Mesothelial cell of epicardium (in vitro differentiated cells): ENCODE measurements at regions not wholly inside any gene's neighbourhood (a gene's known extent, or its start where the extent isn't known, plus 50 kb on each side); places are given as distances from the start of the nearest gene placed in this dataset.

Experiments
- DNase-seq, 2 experiments: peaks; one replicate each; pipeline ENCODE4 v3.0.0; 2021; ENCODE audit warnings: low spot score in 2 of 2; ENCODE audit not compliant: unreplicated experiment in 2 of 2
- H3K27ac Mint-ChIP-seq: 2 replicates; pipeline ENCODE4 v1.8.0; 2021; ENCODE audit warnings: mixed read lengths
- H3K27me3 Mint-ChIP-seq: 2 replicates; pipeline ENCODE4 v1.8.0; 2021; ENCODE audit warnings: low read depth, mixed read lengths
- H3K36me3 Mint-ChIP-seq: 2 replicates; pipeline ENCODE4 v1.8.0; 2021; ENCODE audit warnings: mixed read lengths
- H3K4me1 Mint-ChIP-seq: 2 replicates; pipeline ENCODE4 v1.8.0; 2021; ENCODE audit warnings: mixed read lengths
- H3K4me3 Mint-ChIP-seq: 2 replicates; pipeline ENCODE4 v1.8.0; 2021; ENCODE audit warnings: mild to moderate bottlenecking, moderate library complexity, mixed read lengths
- H3K9me3 Mint-ChIP-seq: 2 replicates; pipeline ENCODE4 v1.8.0; 2021; ENCODE audit warnings: mixed read lengths
- TF ChIP-seq, protein P1 (sequence below): fragments of 200-600 bp; sonication (generic); IDR thresholded peaks from one replicate; pipeline ENCODE4 v1.5.0; 2021; ENCODE audit warnings: antibody characterized with exemption; ENCODE audit not compliant: unreplicated experiment

DNA sequence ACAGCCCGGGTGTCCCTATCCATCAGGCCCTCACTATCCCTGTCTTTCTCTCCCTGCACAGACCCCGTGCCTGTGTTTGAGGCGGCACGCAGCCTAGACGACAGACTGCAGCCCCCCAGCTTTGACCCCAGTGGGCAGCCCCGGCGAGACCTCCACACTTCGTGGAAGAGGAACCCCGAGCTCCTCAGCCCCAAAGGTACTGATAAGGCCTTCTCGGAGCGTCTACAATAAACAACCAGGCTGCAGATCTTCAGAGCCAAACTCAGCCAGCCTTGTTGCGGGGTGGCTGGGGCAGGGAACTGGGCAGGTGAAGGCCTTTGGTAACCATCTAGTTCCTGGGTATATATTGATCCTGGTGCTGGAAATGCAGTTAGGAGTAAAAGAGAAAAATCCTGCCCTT, 77.5 kb downstream of the PHETA1 start:
- Mint-ChIP-seq H3K9me3 (no peaks in the 10 kb centered on the region), H3K4me3 (no peak overlapping the region), H3K4me1 (no peaks in the 10 kb centered on the region), H3K36me3 (peaks cover 10% of the 10 kb centered on the region), H3K27ac (no peak overlapping the region), H3K27me3 (no peaks in the 10 kb centered on the region)
- TF ChIP-seq, protein P1, sequence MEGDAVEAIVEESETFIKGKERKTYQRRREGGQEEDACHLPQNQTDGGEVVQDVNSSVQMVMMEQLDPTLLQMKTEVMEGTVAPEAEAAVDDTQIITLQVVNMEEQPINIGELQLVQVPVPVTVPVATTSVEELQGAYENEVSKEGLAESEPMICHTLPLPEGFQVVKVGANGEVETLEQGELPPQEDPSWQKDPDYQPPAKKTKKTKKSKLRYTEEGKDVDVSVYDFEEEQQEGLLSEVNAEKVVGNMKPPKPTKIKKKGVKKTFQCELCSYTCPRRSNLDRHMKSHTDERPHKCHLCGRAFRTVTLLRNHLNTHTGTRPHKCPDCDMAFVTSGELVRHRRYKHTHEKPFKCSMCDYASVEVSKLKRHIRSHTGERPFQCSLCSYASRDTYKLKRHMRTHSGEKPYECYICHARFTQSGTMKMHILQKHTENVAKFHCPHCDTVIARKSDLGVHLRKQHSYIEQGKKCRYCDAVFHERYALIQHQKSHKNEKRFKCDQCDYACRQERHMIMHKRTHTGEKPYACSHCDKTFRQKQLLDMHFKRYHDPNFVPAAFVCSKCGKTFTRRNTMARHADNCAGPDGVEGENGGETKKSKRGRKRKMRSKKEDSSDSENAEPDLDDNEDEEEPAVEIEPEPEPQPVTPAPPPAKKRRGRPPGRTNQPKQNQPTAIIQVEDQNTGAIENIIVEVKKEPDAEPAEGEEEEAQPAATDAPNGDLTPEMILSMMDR: no peak
- DNase-seq: no peak

DNA sequence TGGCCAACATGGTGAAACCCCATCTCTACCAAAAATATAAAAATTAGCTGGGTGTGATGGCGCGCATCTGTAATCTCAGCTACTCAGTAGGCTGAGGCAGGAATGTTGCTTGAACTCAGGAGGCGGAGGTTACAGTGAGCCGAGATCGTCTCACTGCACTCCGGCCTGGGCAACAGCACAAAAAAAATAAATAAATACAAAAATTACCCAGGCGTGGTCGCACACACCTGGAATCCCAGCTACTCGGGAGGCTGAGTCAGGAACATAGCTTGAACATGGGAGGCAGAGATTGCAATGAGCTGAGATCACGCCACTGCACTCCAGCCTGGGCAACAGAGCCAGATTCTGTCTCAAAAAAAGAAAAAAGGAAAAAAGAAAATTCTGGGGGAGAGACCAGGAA, 80.1 kb downstream of the PHETA1 start:
- TF ChIP-seq, protein P1: no peak
- DNase-seq: no peak
- H3K27me3 Mint-ChIP-seq: peaks cover 4% of the 10 kb centered on the region
- no peaks in the 10 kb centered on the region for H3K9me3 Mint-ChIP-seq
- H3K36me3 Mint-ChIP-seq: peaks cover 8% of the 10 kb centered on the region
- no peak overlapping the region for H3K27ac Mint-ChIP-seq
- no peaks in the 10 kb centered on the region for H3K4me1 Mint-ChIP-seq
- H3K4me3 Mint-ChIP-seq: no peak overlapping the region

DNA sequence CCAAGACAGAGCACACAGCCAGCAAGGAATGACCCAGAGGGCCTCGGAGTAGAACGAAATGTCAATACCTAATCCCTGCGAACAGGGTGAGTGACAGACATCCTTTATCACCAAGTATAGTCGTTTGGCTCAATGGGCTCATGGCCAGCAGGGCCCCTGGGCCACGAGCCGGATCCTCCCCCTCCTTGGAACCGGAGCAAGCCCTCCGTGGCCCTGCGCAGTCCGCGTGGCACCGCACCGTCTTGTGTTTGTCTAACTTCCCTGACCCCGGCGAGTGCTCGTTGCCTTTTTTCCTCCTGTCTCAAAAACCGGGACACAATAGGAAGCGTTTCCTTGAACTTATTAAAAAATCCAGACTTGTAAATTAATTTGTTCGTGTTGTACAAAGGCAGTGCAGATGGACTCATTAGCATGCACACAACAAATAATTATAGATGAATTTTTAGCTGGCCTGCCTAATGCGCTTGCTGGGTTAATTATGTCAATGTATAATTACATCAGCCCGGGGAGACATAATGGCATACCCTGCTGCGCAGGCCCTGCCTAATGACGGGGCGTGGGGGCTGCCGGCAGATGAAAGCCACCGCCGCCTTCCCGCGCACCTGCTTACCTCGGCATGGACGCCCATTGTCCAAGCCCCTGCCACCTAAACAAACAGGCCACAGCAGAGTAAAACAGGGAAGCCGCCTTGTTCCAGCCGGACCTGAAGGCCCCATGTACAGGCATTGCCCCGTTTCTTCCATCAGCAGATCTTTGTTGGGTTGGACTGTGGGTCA, 81.6 kb downstream of the PHETA1 start:
- no peak for DNase-seq
- TF ChIP-seq, protein P1: no peak
- Mint-ChIP-seq H3K4me3 (no peak overlapping the region), H3K36me3 (peaks cover 8% of the 10 kb centered on the region), H3K9me3 (no peaks in the 10 kb centered on the region), H3K27me3 (peaks cover 4% of the 10 kb centered on the region), H3K4me1 (no peaks in the 10 kb centered on the region), H3K27ac (no peak overlapping the region)

DNA sequence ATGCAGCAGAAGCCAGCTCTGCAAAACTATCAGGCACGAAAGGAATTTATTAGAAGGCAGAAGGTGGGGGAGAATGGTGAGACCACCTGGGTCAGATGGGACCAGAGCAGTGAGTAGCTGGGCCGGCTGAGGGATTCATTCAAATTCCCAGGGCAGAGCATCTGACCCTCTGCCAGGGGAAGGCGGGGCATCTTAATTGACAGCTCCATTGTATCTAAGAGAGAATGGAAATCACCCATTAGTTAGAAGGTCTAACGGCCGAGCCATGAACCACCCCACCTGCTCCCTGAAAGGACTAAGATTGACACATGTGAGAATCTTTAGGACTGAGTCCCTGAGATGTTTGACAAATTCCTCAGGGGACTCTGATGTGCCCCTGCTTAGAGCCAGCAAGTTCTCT, 83.7 kb downstream of the PHETA1 start:
- TF ChIP-seq, protein P1: no peak
- Mint-ChIP-seq H3K27me3 (peaks cover 7% of the 10 kb centered on the region), H3K36me3 (peaks cover 10% of the 10 kb centered on the region), H3K9me3 (peaks cover 13% of the 10 kb centered on the region), H3K4me3 (no peak overlapping the region), H3K4me1 (no peaks in the 10 kb centered on the region), H3K27ac (no peak overlapping the region)
- DNase-seq: no peak

DNA sequence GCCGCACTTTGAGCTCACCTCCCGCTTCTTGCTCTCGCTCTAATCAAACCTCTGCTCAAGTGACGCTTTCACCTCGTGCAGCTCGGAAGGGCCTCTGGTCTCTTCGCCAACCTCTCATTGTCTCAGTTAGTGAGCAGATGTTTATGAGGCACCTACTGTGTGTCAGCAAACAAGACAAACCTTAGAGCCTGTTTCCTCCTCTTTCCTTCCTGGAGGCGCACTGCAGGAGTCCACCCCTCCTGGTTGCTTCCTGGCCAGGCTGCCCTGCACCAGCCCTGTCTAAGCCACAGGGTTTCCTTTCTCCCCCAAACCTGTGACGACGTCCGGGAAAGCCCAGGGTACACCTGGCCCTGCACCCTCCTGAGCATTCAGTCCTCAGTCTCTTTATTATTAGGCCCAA, 84.2 kb downstream of the PHETA1 start:
- peaks cover 7% of the 10 kb centered on the region for H3K27me3 Mint-ChIP-seq
- H3K4me1 Mint-ChIP-seq: no peaks in the 10 kb centered on the region
- DNase-seq: no peak
- peaks cover 10% of the 10 kb centered on the region for H3K36me3 Mint-ChIP-seq
- no peak overlapping the region for H3K4me3 Mint-ChIP-seq
- H3K27ac Mint-ChIP-seq: no peak overlapping the region
- TF ChIP-seq, protein P1: no peak
- H3K9me3 Mint-ChIP-seq: peaks cover 13% of the 10 kb centered on the region
